Activated naive CD8-positive, alpha-beta T cell treated with anti-CD3 and anti-CD28 coated beads, Interleukin-2, amount 50 U/mL, for 24 hours (primary cell): ENCODE measurements at regions not wholly inside any gene's neighbourhood (a gene's known extent, or its start where the extent isn't known, plus 50 kb on each side); places are given as distances from the start of the nearest gene placed in this dataset.
A peak's percentile ranks its signal among the peaks of the same experiment; 100 is the strongest.

Experiments
- ATAC-seq: fragments of 150-1000 bp; cut with Tn5 transposase; one replicate; pipeline ENCODE4 v1.10.0; 2021
- DNase-seq: peaks from one replicate; pipeline ENCODE4 v3.0.0; 2021
- H3K27ac Mint-ChIP-seq: one replicate; pipeline ENCODE4 v1.8.0; 2021; ENCODE audit warnings: mild to moderate bottlenecking, mixed read lengths
- H3K27me3 Mint-ChIP-seq: one replicate; pipeline ENCODE4 v1.8.0; 2021; ENCODE audit warnings: mixed read lengths
- H3K36me3 Mint-ChIP-seq: one replicate; pipeline ENCODE4 v1.8.0; 2021; ENCODE audit warnings: low read depth, mixed read lengths
- H3K4me1 Mint-ChIP-seq: one replicate; pipeline ENCODE4 v1.8.0; 2021; ENCODE audit warnings: mixed read lengths
- H3K4me3 Mint-ChIP-seq: one replicate; pipeline ENCODE4 v1.8.0; 2021; ENCODE audit warnings: mild to moderate bottlenecking, moderate library complexity, mixed read lengths
- H3K9me3 Mint-ChIP-seq: one replicate; pipeline ENCODE4 v1.8.0; 2021; ENCODE audit warnings: mixed read lengths

DNA sequence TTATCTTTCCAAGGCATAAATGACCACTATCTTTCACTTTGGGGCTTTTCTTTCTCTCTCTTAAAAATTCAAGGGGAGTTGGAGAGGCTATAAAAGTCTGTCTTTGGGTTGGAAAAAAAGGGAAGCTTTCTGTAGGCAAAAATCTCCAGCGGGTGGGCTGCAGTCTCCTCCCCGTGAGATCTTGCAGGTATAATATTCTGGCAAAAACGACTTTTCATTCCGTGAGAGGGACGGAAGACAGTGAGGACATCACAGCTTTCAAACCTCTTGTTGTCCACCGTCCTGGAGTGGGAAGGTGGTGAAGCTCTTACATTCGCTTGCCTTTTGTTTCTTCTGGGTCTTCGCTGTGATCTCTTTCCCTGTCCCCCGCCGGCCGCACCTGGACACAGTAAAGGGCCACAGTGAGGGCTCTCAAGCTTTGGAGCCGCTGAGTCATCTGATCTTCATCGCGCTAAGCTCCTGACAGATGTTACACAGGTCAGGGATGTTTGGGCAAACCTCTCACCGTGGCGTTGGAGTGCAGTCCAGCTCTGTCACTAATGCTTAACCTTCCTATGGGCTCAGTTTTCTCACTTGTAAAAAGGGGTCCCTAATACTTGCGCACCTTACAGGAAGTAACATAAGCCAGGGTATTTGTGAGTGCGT, 61.9 kb upstream of the MEGF10 start:
- Mint-ChIP-seq H3K9me3 (peaks cover 7% of the 10 kb centered on the region), H3K27ac (no peak overlapping the region), H3K36me3 (peaks cover 5% of the 10 kb centered on the region), H3K27me3 (no peaks in the 10 kb centered on the region), H3K4me1 (peaks cover 7% of the 10 kb centered on the region), H3K4me3 (peak overlapping the region; percentile 67)
- no peak for DNase-seq
- ATAC-seq, result no peak

GRCh38 chr5:127229185-127229889, 61.3 kb upstream of the MEGF10 start:
- H3K36me3 Mint-ChIP-seq, result peaks cover 5% of the 10 kb centered on the region
- ATAC-seq (peak; percentile 82), DNase-seq (peak; percentile 54)
- H3K27ac Mint-ChIP-seq, result peak overlapping the region; percentile 47
- peaks cover 7% of the 10 kb centered on the region for H3K4me1 Mint-ChIP-seq
- peak overlapping the region; percentile 67 for H3K4me3 Mint-ChIP-seq
- H3K9me3 Mint-ChIP-seq, result peaks cover 7% of the 10 kb centered on the region
- H3K27me3 Mint-ChIP-seq, result no peaks in the 10 kb centered on the region

DNA sequence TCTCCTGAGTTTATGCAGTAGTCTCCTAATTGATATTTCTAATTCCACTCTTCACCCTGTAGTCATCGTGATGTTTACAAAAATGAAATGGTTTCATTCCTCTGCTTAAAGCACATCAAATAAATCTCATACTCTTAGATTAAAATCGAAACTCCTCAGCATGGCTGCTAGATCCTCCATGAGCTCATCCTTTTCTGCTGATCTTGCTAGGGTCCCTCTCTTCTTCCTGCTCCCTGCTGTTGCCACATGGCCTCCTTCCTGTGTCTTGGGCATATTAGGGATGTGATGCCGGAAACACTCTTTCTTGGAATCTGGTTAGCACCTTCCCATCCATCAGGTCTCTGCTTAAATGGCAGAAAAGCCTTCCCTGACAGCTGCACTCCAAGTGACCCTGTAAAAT, 59.5 kb upstream of the MEGF10 start:
- ATAC-seq, result no peak

DNA sequence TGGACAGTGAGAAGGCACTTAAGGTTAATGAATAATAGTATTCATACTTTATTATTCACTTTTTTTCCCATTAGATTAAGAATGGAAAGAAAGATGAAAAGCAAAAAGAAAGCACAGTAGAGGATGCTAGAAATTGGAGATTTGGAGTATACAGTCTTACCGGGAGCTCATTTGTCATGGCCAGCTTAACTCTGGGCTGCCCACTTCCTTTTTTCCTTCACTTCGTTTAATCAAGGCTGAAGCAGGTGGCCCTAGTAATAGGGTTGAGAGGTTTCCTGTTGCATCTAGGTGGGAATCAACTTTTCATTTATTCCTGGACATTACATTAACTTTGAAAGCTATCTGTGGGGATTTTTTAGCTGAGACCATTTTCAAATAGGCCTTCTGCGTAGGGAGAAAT, 57.0 kb upstream of the MEGF10 start:
- ATAC-seq, result no peak
- no peak overlapping the region for H3K27ac Mint-ChIP-seq
- H3K4me1 Mint-ChIP-seq, result peaks cover 7% of the 10 kb centered on the region
- H3K9me3 Mint-ChIP-seq, result no peaks in the 10 kb centered on the region
- DNase-seq, result no peak
- H3K36me3 Mint-ChIP-seq, result peaks cover 2% of the 10 kb centered on the region
- no peak overlapping the region for H3K4me3 Mint-ChIP-seq
- H3K27me3 Mint-ChIP-seq, result no peaks in the 10 kb centered on the region

More for the DNA sequence above, 59.5 kb upstream of the MEGF10 start:
- Mint-ChIP-seq H3K9me3 (peaks cover 7% of the 10 kb centered on the region), H3K27ac (no peak overlapping the region), H3K4me3 (no peak overlapping the region), H3K4me1 (peaks cover 7% of the 10 kb centered on the region), H3K27me3 (no peaks in the 10 kb centered on the region), H3K36me3 (peaks cover 5% of the 10 kb centered on the region)
- no peak for DNase-seq

GRCh38 chr5:127235136-127235535, 55.5 kb upstream of the MEGF10 start:
- no peak for DNase-seq
- no peaks in the 10 kb centered on the region for H3K9me3 Mint-ChIP-seq
- no peak overlapping the region for H3K4me3 Mint-ChIP-seq
- no peak for ATAC-seq
- H3K4me1 Mint-ChIP-seq, result peaks cover 2% of the 10 kb centered on the region
- H3K27ac Mint-ChIP-seq, result no peak overlapping the region
- H3K36me3 Mint-ChIP-seq, result peaks cover 2% of the 10 kb centered on the region
- no peaks in the 10 kb centered on the region for H3K27me3 Mint-ChIP-seq

GRCh38 chr5:127236254-127236653, 54.3 kb upstream of the MEGF10 start:
- no peak overlapping the region for H3K4me3 Mint-ChIP-seq
- DNase-seq (no peak), ATAC-seq (no peak)
- no peaks in the 10 kb centered on the region for H3K4me1 Mint-ChIP-seq
- peaks cover 2% of the 10 kb centered on the region for H3K36me3 Mint-ChIP-seq
- H3K9me3 Mint-ChIP-seq, result no peaks in the 10 kb centered on the region
- no peaks in the 10 kb centered on the region for H3K27me3 Mint-ChIP-seq
- no peak overlapping the region for H3K27ac Mint-ChIP-seq
